ENCODE measurements at regions not wholly inside any gene's neighbourhood (a gene's known extent, or its start where the extent isn't known, plus 50 kb on each side); places are given as distances from the start of the nearest gene placed in this dataset.

DNA sequence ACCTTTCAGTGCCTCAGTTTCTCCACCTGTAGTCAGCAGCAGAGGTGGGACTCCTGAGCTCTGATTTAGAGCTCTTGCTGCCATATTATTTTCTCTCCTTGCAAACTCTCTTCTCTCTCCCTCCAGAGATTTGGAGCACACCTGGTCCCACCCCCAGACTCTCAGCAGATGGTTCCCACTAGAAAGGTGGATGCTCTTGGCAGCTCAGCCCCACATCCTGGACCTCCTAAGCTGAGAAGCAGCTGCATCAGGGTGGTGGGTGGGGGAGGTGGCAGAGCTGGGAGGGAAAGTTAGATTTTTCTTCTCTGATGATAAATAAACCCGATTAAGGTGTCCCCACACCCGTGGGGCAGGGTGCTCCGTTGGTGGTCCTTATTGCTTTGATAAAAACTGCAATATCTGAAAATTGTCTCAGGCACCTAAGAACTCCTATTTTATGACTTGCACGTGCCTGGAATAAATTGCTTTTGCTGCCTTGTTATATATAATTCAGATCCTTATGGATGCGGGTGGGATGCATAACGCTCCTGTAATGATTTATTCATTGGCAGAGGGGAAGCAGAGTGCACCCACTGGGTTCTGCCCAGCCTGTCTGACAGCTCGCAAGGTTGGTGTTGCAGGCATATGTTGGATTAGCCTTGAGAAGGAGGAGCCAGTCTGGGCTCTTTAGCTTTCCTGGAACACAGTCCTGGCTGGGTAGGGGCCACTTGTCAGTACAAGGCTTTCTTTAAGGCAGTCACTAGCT, 214.2 kb downstream of the SUDS3 start:
- Histone ChIP-seq H3K4me3 (no peak overlapping the region), H3K27me3 (peaks cover 0 to 4% (median 0%) of the 10 kb centered on the region in 9 donors), H3K4me1 (no peaks in the 10 kb centered on the region), H3K36me3 (no peaks in the 10 kb centered on the region), H3K27ac (no peak overlapping the region), H3K9me3 (peaks cover 0 to 15% (median 0%) of the 10 kb centered on the region in 12 donors)
- ATAC-seq (no peak), DNase-seq (no peak)
- TF ChIP-seq CTCF (IDR thresholded peaks at IDR 0.05) (no peak), POLR2A (IDR thresholded peaks at IDR 0.05) (no peak)
- intact Hi-C loops (cut with DNase I): no loop called here
- 48 to 64% (median 61%) methylated on average over 6 to 7 of the region's 7 CpGs for WGBS, 4 donors

DNA sequence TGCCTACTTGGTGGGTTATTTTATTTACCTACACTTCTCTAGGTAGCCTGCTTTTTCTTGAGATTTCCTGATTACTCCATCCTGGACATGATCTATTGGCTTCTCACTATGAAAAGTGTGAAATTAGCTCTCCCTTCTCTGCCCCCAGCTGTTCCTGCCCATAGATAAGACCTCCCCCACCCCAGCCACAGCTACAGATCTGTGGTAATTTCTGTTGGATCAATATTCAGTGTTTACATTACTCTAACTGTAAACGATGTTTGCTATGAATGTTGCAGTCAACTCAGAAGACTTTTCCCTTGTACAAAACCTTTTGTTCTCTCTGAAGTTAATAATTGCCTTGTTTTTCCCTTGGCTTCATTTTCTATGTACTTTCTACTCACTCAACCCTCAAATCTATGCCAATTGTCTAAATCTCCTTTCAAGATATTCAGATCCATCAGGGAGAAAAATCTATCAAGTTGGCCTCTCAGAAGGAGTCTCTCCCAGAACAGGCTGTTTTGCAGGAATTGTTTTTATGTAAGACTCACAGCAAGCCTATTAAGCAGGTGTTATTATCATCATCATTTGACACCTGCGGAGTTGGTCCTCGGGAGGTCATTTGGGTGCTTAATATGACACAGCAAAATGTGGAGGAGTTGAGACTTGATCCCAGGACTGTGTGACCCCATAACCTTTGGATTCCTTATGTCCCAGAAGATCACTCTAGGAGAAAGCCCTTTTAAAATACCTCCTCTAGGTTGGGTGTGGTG, 227.4 kb downstream of the SUDS3 start:
- TF ChIP-seq CTCF (IDR thresholded peaks at IDR 0.05) (no peak), POLR2A (IDR thresholded peaks at IDR 0.05) (no peak)
- Histone ChIP-seq H3K27ac (no peak overlapping the region), H3K27me3 (no peaks in the 10 kb centered on the region), H3K4me1 (no peaks in the 10 kb centered on the region), H3K4me3 (no peak overlapping the region), H3K36me3 (no peaks in the 10 kb centered on the region), H3K9me3 (no peaks in the 10 kb centered on the region)
- intact Hi-C loops (cut with DNase I): loop anchor here in 2 of 10 donors (10.0 kb wide), 1 partner anchor 199 kb away; no protein-coding TSS in a partner anchor
- 45 to 64% (median 49%) methylated on average over 3 of the region's 3 CpGs for WGBS, 4 donors
- no peak for ATAC-seq
- DNase-seq: no peak

DNA sequence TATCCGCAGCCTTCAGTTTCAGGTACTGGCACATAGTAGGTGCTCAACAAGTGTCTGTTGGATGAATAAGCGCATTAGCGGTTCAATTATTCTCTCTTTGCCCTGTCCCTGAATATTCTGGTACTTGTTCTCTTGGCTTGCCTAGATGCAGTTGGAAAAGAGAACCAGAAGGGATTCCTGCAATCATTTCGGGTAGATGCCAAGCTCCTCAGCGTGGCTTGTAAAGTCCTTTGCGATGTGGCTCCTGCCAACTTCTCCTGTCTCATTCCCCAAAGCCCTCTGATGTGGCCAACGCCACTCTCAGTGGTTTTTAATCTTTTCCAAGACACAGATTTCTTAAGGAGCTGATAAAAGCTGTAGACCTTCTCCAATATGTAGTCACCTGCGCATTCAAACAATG, 230.3 kb downstream of the SUDS3 start:
- 68 to 86% (median 72%) methylated on average over 8 of the region's 8 CpGs for WGBS, 4 donors
- intact Hi-C loops (cut with DNase I): loop anchor here in 3 of 10 donors (5.0 to 10.0 kb wide), 3 partner anchors 164 to 202 kb away; no protein-coding TSS in a partner anchor
- no peaks in the 10 kb centered on the region for H3K36me3 ChIP-seq

More for the DNA sequence above, 230.3 kb downstream of the SUDS3 start:
- TF ChIP-seq CTCF (IDR thresholded peaks at IDR 0.05): no peak
- TF ChIP-seq POLR2A (IDR thresholded peaks at IDR 0.05): no peak
- no peak overlapping the region for H3K4me3 ChIP-seq
- no peak for DNase-seq
- H3K27me3 ChIP-seq: no peaks in the 10 kb centered on the region
- H3K9me3 ChIP-seq: no peaks in the 10 kb centered on the region
- peak in 1 of 4 donors; percentile 24 for ATAC-seq
- no peak overlapping the region for H3K27ac ChIP-seq
- H3K4me1 ChIP-seq: no peaks in the 10 kb centered on the region
